ENCODE measurements at regions not wholly inside any gene's neighbourhood (a gene's known extent, or its start where the extent isn't known, plus 50 kb on each side); places are given as distances from the start of the nearest gene placed in this dataset.
"Not testable (repeated sequence)": the region's sequence is repeated elsewhere in the genome, so short reads cannot be mapped to it uniquely, and the experiment has no call there.

GRCh38 chr2:17353263-17353662, 165.0 kb downstream of the RAD51AP2 start:
- H3K4me1 Mint-ChIP-seq: no peaks in the 10 kb centered on the region
- H3K4me2 ChIP-seq: peak overlapping the region; percentile 44
- H4K20me1 ChIP-seq (ENCODE audit: low read depth): no peaks in the 10 kb centered on the region
- H3K36me3 ChIP-seq: no peaks in the 10 kb centered on the region
- H3K27ac Mint-ChIP-seq: no peak overlapping the region
- no peaks in the 10 kb centered on the region for H3K79me2 ChIP-seq (ENCODE audit: low read depth)
- peak; percentile 21 for DNase-seq (ENCODE audit: low spot score)
- no peak overlapping the region for H3K4me3 Mint-ChIP-seq
- no peaks in the 10 kb centered on the region for H3F3A ChIP-seq (ENCODE audit: low read depth)
- H3K4me1 ChIP-seq: peaks cover 18% of the 10 kb centered on the region
- no peak overlapping the region for H3K4me3 ChIP-seq
- H3K36me3 Mint-ChIP-seq: no peaks in the 10 kb centered on the region
- H3K27me3 Mint-ChIP-seq (ENCODE audit: insufficient read depth, low read depth): no peaks in the 10 kb centered on the region
- no peaks in the 10 kb centered on the region for H3K27me3 ChIP-seq
- no peak overlapping the region for H3K9ac ChIP-seq
- peak overlapping the region; percentile 67 for H3K27ac ChIP-seq
- no peaks in the 10 kb centered on the region for H3K9me3 Mint-ChIP-seq
- no peak for TF ChIP-seq EZH2phosphoT487 (IDR thresholded peaks at IDR 0.05)
- TF ChIP-seq, protein P1, sequence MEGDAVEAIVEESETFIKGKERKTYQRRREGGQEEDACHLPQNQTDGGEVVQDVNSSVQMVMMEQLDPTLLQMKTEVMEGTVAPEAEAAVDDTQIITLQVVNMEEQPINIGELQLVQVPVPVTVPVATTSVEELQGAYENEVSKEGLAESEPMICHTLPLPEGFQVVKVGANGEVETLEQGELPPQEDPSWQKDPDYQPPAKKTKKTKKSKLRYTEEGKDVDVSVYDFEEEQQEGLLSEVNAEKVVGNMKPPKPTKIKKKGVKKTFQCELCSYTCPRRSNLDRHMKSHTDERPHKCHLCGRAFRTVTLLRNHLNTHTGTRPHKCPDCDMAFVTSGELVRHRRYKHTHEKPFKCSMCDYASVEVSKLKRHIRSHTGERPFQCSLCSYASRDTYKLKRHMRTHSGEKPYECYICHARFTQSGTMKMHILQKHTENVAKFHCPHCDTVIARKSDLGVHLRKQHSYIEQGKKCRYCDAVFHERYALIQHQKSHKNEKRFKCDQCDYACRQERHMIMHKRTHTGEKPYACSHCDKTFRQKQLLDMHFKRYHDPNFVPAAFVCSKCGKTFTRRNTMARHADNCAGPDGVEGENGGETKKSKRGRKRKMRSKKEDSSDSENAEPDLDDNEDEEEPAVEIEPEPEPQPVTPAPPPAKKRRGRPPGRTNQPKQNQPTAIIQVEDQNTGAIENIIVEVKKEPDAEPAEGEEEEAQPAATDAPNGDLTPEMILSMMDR (IDR thresholded peaks at IDR 0.05): no peak
- TF ChIP-seq EZH2 (IDR thresholded peaks at IDR 0.05): no peak
- H2AFZ ChIP-seq (replicated peaks): peak overlapping the region; percentile 71
- H3K9me3 ChIP-seq (ENCODE audit: low read depth): no peaks in the 10 kb centered on the region

DNA sequence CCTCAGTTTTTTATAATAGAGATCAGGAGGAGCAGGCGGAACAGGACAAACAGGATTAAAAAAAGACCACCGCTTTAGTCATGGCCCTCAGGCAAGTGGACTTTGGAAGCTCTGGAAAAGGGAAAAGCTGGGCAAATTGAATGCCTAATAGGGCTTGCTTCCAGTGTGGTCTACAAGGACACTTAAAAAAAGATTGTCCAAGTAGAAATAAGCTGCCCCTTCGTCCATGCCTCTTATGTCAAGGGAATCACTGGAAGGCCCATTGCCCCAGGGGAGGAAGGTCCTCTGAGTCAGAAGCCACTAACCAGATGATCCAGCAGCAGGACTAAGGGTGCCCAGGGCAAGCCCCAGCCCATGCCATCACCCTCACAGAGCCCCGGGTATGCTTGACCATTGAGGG, 175.5 kb downstream of the RAD51AP2 start:
- not testable (repeated sequence) for H3K4me1 Mint-ChIP-seq; H3K27me3 Mint-ChIP-seq (ENCODE audit: insufficient read depth, low read depth)

DNA sequence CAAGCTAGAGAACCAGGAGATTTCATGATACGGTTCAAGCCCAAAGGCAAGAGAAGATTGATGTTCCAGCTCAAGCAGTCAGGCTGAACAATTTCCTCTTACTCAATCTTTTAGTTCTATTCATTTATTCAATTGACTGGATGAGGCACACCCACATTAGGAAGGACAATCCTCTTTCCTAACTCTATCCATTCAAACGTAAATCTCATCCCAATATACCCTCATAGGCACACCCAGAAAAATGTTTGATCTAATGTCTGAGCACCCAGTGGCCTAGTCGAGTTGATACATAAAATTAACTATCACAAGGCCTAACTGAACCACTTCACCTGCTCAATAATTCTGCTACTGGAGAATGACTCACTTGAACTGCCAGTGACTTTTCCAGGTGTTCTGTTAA, 180.7 kb downstream of the RAD51AP2 start:
- H3K27me3 ChIP-seq: no peaks in the 10 kb centered on the region
- H3K27me3 Mint-ChIP-seq (ENCODE audit: insufficient read depth, low read depth): peaks cover 6% of the 10 kb centered on the region
- no peak overlapping the region for H3K9ac ChIP-seq
- H3K36me3 Mint-ChIP-seq: no peaks in the 10 kb centered on the region
- no peaks in the 10 kb centered on the region for H4K20me1 ChIP-seq (ENCODE audit: low read depth)
- H3K79me2 ChIP-seq (ENCODE audit: low read depth): no peaks in the 10 kb centered on the region
- no peak overlapping the region for H2AFZ ChIP-seq (replicated peaks)
- H3K9me3 Mint-ChIP-seq: no peaks in the 10 kb centered on the region
- H3K36me3 ChIP-seq: no peaks in the 10 kb centered on the region
- peaks cover 5% of the 10 kb centered on the region for H3K4me1 Mint-ChIP-seq
- H3F3A ChIP-seq (ENCODE audit: low read depth): no peaks in the 10 kb centered on the region
- DNase-seq (ENCODE audit: low spot score): no peak
- H3K4me1 ChIP-seq: no peaks in the 10 kb centered on the region
- no peak overlapping the region for H3K27ac Mint-ChIP-seq
- TF ChIP-seq EZH2phosphoT487 (IDR thresholded peaks at IDR 0.05) (no peak), EZH2 (IDR thresholded peaks at IDR 0.05) (no peak)
- TF ChIP-seq, protein P1 (IDR thresholded peaks at IDR 0.05): no peak
- H3K4me2 ChIP-seq: no peak overlapping the region
- no peak overlapping the region for H3K27ac ChIP-seq
- H3K4me3 Mint-ChIP-seq: no peak overlapping the region
- H3K9me3 ChIP-seq (ENCODE audit: low read depth): no peaks in the 10 kb centered on the region
- H3K4me3 ChIP-seq: no peak overlapping the region

More for the DNA sequence above, 175.5 kb downstream of the RAD51AP2 start:
- H3K9me3 Mint-ChIP-seq; H3K27me3 ChIP-seq; H3K9ac ChIP-seq; H3K27ac ChIP-seq; H3K27ac Mint-ChIP-seq; H3K36me3 Mint-ChIP-seq; DNase-seq (ENCODE audit: low spot score); H3K4me2 ChIP-seq; H3K4me1 ChIP-seq; H3K4me3 ChIP-seq; H3K36me3 ChIP-seq; H3K4me3 Mint-ChIP-seq; H3K79me2 ChIP-seq (ENCODE audit: low read depth); H3K9me3 ChIP-seq (ENCODE audit: low read depth); H2AFZ ChIP-seq (replicated peaks); H4K20me1 ChIP-seq (ENCODE audit: low read depth): not testable (repeated sequence)
- peaks cover 12% of the 10 kb centered on the region for H3F3A ChIP-seq (ENCODE audit: low read depth)

- H2AFZ ChIP-seq (replicated peaks): no peak overlapping the region
- no peaks in the 10 kb centered on the region for H4K20me1 ChIP-seq (ENCODE audit: low read depth)
- H3K9me3 ChIP-seq (ENCODE audit: low read depth): no peaks in the 10 kb centered on the region
- H3K9me3 Mint-ChIP-seq: no peaks in the 10 kb centered on the region
- H3K4me1 ChIP-seq: no peaks in the 10 kb centered on the region
- H3K36me3 Mint-ChIP-seq: no peaks in the 10 kb centered on the region
- no peaks in the 10 kb centered on the region for H3K4me1 Mint-ChIP-seq
- H3K27me3 Mint-ChIP-seq (ENCODE audit: insufficient read depth, low read depth): peaks cover 6% of the 10 kb centered on the region
- TF ChIP-seq EZH2phosphoT487 (IDR thresholded peaks at IDR 0.05): no peak
- TF ChIP-seq, protein P1 (IDR thresholded peaks at IDR 0.05): no peak
- TF ChIP-seq EZH2 (IDR thresholded peaks at IDR 0.05): no peak
- no peaks in the 10 kb centered on the region for H3K27me3 ChIP-seq
- H3K4me2 ChIP-seq: no peak overlapping the region
- DNase-seq (ENCODE audit: low spot score): no peak
- H3F3A ChIP-seq (ENCODE audit: low read depth): no peaks in the 10 kb centered on the region
- no peaks in the 10 kb centered on the region for H3K36me3 ChIP-seq
- no peaks in the 10 kb centered on the region for H3K79me2 ChIP-seq (ENCODE audit: low read depth)
- H3K4me3 ChIP-seq: no peak overlapping the region
- no peak overlapping the region for H3K4me3 Mint-ChIP-seq
- H3K27ac Mint-ChIP-seq: no peak overlapping the region
- H3K27ac ChIP-seq: no peak overlapping the region
- H3K9ac ChIP-seq: no peak overlapping the region
Measured at GRCh38 chr2:17336458-17336857, 181.8 kb downstream of the RAD51AP2 start.

Data from neural progenitor cell (in vitro differentiated cells).